ENCODE measurements at regions not wholly inside any gene's neighbourhood (a gene's known extent, or its start where the extent isn't known, plus 50 kb on each side); places are given as distances from the start of the nearest gene placed in this dataset.

DNA sequence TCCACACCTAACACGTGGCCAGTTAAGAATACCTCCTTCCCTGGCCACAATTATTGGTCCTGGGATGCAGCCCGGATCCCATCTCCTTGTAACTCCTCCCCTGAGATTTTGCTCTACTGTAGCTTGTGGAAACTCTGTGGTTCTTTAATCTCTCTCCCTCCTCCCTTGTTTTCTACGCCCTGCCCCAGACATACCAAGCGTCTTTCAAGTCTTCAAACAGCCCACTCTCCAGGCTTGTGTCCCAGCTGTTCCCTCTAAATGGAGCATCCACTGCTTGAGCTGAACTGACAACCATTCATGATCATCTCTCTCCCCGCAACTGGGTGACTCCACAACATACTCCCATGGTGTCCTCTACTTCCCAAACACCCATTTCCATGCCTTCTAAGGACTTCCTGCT lies 111.6 kb downstream of the SIPA1L2 start:
- DNase-seq = no peak

DNA sequence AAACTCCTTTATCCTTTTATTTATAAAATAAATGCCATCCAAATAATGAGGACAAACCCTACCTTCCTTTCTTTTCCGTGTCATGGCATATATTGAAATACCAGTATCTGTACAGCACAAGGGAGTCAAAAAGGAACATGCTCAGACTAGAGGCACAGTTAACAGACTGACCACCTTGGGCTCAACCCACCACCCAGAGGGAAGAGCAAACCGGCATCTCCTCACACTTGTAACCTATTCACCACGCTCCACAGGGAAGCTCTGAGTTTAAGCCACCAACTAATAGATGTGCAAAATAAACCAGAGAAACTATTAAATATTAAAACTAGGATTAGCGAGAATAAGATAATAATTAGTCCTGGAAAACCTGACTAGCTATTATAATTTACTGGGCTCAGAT lies 112.7 kb downstream of the SIPA1L2 start:
- DNase-seq = no peak

DNA sequence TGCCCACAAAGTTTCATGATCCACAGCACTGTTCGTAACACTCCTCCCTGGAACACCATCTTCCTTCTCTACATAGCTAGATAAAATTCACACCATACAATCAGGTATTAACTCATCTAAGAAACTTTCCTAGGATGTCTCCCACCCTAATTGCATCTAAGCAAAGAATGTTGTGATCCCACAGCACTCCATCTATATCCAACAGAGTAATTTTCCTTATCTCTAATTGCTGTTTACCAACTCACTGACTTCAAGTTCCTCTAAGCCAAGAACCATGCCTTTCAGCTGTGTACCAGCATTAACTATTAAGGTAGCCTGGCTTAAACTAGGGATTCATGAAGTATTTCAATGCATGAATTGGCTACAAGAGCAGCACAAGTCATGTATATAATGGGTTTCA lies 114.2 kb downstream of the SIPA1L2 start:
- no peak for DNase-seq

DNA sequence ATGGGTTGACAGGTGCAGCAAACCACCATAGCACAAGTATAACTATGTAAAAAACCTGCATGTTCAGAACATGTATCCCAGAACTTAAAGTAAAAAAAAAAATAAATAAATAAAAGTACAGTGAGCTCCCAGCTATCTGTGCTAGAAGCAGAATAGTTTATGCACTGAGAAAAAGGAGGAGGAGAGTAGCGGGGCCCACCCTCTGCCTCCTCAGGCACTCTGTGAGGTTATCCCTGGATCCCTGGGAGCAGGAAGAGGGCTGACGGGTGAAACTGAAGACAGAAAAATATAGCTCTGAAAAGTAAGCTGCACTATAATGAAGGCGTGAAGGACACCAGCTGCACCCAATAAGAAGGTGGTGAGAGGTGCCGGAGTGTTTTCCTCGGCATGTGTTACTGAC lies 117.2 kb downstream of the SIPA1L2 start:
- DNase-seq = no peak

DNA sequence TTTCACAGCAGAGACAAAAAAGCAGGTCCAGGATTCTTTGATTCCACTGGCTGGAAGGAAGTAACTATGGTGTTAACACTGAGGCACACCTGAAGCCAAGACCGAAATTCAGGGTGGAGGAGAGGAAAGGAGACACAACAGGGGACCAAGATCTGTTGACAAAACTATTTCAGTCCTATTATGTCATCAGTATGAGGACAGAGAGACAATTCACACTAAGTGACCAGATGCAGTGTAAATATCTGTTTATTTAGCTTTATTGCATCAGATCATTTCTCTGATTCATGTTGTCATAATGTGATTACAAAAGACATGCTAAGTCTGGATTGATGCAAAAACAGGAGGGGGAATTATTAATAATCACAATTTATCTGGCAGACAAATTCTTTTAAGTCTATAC lies 118.8 kb downstream of the SIPA1L2 start:
- DNase-seq = no peak

DNA sequence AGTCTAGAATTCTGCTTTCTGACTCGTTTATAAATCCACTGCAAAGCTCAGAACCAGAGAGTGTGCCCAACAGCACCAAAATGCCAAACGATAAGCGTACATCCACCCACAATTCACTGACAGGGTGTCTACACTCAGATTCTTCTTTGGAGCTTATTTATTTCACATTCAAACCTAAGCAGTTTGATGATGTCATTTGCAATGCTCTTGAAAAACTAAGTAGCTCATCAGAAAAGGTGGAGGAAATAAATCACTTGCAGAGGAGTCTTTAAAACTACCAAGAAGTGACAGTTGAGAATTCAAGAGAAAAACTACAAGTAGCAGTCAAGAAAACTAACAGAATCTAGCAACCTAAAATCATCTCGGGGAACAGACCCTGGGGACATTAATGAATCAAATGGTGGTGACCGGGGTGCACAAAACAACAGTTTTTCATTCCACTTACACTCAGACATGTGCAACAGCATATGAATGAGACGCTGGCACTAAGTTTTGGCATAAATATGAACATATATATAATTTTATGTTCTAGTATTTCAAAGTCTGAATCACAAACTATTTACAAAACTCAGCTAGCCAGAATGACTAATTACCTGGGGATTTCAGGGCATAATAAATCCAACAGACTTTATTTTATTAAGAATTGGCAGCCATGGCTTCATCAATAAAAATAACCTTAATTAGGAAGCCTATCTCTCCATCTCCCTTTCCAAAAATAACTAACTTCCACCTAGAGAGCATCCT lies 119.4 kb downstream of the SIPA1L2 start:
- no peak for DNase-seq

DNA sequence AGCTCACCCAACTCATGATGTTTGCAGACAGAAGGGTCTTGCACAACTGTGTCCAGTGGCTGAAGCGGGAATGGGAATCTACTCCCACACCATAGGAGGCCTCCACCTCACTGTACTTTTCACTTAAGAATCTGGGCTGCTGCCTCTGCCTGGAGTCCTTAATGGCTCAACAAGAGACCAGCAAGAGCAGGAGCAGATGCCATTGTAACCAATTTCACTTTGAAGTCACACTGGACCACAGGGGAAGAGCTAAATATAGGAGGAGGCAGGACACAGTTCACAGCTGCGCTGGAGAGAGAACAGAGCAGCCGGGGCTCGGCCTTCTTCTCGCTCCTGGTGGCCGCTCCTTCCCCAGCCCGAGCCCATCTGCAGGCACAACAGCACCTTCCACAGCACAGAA lies 120.4 kb downstream of the SIPA1L2 start:
- no peak for DNase-seq

DNA sequence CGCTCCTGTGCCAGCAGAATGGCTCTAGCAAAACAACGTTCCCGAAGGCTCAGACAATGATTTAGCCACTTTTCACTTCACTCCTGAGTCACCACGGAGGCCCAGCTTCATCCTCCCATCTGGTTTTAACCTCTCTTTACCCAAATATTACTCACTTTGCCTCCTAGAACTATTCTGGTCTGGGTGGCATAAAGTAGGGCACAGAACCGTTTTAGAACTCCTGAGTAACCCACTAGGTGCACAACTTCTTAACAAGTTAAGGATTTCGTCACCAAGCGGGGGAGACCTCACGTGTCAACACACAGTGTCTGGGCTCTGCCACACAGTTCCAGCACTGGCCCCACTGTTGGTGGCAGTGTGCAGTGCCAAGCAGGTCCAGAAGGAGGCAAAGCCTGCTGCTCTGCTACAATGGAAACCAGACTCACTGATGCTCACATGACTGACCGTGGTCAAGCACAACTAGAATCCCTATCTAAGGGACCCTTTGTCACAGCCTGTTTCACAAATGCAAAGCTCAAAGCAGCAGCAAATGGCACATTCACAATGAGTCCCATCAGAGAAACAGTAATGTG lies 121.7 kb downstream of the SIPA1L2 start:
- no peak for DNase-seq

DNA sequence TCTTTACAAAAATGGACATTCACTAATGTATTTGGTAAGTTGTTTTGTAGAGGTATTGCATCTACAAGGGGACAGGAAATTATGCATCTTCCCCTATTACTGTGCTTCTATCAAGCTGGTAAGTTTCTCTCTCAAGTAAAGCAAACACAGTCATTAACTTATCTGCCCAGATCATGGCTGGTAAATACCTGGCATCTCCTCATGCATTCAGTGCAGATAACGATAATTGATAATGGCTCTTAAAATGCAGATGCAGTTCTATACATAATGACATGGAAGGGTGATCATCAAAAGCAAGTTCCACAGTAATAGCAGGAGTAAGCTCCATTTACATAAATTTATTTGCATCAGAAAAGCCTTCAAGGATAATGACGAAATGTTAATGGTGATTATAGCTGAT lies 122.4 kb downstream of the SIPA1L2 start:
- DNase-seq = no peak

DNA sequence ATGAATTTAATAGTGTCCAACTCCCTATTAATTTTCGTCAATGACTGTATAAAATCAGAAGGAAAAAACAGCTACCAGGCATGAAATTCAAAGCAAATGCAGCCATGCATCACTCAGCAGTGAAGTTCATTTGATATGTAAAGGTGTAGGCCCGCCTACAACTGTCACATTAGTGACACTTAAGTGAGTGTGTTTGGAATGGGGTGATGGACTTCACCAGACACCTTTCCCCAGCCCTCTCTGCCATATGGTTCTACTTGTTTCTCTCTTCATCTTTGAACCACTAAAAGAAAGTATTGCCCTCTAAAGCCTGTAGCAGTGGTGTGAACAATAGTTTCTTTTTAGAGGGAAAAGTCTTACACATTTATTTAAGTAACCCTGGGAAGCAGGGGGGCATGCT lies 124.0 kb downstream of the SIPA1L2 start:
- no peak for DNase-seq

DNA sequence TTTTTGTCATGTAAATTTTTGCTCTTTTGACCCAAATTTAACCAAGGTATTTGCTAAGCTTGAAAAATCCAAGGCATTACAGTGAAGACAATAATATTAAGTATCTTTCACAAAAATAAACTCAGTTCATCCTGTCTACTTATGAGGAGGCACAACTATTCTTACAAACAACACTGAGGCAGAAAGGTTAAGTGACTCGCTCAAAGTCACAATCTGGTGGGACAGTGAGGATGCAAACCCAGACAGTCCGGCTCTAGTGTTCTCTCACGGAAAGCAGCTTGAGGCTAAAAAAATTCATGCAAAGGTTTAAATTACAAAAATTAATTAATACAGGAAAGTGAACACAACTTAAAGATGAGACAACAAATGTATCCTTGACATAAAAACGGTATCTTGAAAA lies 125.3 kb downstream of the SIPA1L2 start:
- DNase-seq = no peak

DNA sequence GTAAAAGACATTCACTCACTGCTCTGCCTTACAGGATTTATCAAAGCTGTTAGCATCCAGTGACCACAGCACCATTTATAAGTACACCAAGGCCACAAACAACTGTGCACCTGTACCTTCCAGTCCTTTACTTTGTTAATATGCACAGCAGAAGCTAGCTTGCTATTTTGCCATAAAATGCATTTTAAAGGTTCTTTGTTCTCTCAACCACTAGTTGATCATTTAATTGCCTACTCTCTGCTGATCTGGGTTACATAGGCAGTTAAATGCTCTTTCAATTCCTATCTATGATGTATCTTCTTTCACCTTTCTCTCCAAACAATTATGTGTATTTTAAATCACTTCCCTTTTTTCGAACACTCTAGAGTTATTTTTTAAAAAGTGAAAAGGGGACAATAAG lies 126.4 kb downstream of the SIPA1L2 start:
- DNase-seq = no peak

DNA sequence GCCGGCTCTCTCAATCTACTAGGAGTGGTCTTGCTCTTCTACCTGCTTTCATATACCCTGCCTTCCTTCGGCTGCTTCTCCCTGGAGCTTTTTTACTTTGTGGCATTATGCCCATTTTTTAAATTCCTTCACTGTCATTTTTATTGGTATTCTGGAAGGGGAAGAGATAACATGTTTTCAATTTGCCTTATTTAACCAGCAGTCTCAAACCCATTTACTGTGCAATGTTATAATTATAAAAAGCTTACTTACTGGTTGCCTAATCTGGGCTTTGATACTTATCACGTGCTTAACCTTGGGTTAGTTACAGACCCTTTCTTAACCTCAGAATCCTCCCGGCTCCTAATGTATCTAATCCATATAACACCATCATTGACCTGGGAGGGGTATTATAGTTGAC lies 128.1 kb downstream of the SIPA1L2 start:
- DNase-seq = no peak

DNA sequence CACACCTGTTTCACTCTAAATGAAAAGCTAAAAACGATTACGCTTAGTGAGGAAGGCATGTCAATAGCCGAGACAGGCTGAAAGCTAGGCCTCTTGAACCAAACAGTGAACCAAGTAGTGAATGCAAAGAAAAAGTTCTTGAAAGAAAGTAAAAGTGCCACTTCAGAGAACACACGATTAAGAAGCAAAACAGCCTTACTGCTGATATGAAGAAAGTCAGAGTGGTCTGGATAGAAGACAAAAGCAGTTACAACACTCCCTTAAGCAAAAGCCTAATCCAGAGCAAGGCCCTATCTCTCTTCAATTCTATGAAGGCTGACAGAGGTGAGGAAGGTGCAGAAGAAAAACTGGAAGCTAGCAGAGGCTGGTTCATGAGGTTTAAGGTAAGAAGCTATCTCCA lies 130.7 kb downstream of the SIPA1L2 start:
- no peak for DNase-seq

DNA sequence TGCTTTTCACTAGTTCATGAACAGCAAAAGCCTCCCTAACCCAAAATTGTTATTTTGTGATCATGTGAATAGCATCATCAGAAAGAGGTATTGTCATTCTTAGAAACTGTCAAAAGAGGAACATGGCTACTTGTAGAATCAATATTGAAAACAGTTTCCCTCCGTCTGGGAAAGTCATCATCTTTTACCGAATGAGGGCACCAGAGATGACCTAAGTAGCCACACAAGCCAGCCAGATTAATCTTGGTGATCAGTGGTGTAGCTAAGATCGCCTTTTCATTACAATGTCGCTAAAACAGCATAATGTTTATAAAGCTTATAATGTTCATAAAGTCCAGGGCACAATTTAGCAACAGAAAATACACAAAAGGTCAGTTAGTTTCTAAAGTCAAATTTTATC lies 136.1 kb downstream of the SIPA1L2 start:
- no peak for DNase-seq

DNA sequence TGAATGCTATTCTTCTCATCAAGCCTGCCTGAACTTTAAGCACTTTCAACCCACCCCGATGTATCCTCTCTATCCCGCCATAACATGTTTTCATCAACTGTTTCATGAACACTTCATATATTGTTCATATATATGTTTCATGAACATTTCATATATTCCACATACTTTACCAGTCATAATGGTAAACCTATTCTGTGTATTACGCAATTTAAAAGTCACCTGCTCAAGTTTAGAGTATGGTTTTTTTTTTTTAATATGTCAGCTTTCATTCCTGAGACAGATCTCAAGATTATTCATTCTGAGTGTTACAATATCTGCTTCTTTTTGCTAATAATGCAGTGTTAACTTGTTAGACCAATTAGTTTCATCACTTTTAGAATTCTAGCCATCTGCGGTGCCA lies 140.7 kb downstream of the SIPA1L2 start:
- DNase-seq = no peak

DNA sequence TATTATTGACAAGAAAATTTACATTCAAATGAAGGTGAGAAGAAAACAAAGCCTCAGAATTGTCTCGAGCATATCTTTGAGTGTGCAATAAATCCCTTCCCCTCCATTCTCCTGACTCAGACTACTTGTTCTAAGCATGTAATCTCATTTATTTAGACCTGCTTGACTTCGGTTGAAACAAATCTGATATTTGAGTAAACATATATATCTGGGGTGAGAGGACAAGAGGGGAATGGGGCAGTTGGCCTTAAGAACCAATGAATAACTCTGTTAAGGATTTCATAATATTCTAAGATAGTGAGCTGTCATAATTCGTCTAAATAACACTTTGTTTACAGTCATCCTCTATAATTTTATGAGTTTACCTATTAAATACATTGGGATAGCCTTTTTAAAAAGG lies 142.7 kb downstream of the SIPA1L2 start:
- no peak for DNase-seq

DNA sequence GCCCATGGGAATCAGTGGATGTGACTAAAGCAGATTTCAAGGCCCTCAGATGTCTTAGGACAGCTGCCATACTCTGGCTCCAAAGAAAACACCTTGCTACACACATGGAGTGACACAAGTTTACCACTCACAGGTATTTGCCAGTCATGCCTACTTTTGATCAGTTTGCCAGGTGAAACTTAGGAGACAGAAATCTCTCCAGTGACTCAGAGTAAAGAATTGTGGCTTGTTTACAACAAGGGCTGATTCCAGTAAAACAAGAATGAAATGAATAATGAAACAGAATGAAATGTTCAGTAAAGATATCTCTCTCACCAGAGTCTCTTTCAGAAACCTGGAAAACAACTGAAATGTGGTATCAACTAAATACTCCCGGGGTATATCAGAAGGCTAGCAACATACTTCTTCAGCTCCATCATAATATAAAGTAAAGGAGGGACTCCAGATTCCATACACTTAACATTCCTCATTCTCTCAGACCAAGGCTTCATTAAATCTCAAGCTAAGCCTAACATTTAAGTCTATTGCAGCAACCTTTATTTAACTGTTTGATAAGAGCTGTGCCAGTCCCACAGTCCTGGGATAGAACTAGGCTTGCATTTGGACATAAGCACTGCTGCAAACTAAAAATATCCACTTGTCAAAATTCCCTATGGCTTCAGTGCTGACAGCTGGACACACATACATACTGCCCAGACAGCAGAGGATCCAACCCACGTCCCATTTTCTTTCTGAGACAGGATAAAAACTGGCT lies 143.3 kb downstream of the SIPA1L2 start:
- no peak for DNase-seq

DNA sequence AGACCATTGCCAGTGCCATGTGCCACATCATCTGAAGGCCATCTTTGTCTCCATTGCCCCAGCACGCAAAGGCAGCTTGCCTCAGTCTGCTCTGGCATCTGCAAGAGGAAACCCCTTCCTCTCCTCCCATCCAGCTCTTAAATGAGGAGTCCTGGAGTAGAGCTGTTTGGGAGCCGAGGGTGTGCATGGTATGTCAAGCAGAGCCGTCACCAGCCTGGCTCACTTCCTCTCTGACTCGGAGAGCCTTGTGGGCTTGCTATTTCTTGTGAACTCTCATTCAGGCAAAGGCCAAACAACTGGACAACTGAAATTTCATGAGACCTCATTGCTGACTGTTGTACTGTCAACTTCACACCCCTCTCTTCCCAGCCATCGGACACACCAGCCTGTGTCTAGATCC lies 143.9 kb downstream of the SIPA1L2 start:
- DNase-seq = no peak

DNA sequence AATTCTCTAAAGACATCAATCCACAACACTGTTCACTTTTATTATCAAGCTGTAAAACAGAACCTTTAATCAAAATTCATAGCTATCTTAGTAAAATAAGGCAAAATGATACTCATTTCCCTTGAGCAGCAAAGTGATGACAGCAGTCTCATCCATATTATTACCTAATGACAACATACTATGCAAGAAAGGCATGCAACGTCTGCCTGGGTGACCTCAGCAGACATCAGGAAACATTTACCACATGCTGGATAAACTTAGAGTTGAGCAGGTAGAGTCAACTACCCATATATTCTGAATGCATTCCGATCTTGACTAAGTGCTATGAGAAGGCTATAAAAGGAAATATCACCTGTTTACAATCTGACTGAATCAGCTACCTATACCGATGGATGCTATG lies 145.1 kb downstream of the SIPA1L2 start:
- no peak for DNase-seq

DNA sequence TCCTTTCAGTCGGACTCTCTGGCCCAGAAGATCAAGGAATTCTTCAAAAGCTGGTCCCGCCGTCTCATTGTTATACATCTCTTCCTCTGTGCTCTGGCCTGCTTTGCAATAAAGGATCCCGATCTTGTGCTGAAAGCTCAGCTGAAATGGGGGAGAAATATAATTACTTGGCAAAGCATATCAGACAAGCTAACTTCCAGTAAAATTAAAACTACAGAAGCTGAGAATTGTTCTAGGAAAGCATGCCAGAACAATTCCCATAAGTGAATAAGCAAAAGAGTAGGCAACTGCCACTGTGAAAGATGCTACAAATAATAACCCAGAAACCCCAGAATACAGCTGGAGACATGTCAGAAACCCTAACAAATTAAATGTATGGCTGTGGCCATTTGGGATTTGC lies 146.1 kb downstream of the SIPA1L2 start:
- DNase-seq = no peak

DNA sequence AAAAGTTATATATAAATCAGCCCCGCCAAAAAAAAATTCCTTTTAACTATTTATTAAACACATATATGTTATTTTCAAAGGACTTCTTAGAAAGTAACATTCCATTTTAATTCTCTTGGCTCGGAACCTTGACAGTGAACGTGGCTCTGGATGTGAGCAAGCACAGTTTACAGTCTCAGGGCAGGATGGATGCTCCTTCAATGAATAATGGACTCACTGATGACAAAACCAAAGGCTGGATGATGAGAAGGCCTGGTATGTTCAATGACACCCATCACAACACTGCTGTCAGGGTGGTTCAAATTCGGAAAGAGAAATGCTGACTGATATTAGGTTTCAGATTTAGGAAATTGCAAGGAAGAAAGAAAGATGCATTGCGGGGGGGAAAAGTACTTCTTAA lies 148.8 kb downstream of the SIPA1L2 start:
- no peak for DNase-seq

DNA sequence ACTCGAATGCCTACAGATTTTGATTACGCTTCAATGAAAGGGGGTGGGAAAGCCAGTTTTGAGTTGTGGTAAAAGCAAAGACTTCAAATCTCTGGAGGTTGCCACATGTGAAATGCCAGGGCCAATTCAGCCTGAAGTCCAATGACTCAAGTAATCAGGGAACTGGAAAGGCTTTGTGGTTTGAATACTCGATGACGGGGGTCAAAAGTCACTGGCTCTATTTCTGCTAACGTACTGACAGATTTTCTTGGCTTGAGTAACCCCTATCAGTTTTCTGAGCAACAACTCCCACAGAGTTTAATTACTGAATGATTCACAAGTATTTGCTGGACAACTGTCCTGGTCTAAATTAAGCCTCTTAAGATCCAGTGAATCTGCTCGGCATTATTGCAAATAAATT lies 152.2 kb downstream of the SIPA1L2 start:
- DNase-seq = no peak

DNA sequence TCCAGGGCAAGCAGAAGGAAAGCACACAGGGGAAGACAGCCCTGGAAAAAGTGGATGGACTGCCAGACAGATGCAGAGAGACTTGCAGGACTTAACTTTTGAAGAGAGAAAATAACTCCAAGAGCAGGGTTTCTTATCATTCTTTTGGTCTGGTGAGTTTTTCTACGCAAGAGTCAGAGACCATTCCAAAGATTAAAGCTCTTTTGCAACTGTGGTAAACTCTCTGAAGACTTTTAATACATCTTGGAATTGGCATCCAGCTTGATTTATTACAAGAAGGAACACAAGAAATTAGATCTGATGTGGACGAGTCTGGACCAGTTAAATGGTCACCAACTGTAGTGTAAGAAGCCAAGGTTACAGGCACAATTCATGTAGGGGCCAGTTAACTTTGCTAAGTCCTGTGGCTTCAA lies 153.4 kb downstream of the SIPA1L2 start:
- no peak for DNase-seq

DNA sequence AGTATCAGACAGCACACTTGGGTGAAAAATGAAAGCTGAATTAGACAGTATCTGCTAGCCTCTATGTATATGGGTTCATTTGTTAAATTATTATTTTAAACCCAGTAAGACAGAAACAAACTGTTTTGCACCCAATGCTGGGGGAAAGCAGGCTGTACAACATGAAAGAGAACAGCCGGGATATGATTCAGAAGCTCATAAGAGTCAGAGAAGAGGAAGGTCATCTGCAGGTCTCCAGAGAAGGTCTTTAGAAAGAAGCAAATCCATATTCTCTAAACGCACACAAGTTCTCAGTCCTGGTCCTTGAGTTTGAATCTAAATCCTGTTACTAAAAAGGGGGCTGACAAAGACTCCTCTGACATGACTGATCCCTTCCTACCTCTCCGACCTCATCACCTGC lies 155.1 kb downstream of the SIPA1L2 start:
- no peak for DNase-seq
